ENCODE measurements at regions not wholly inside any gene's neighbourhood (a gene's known extent, or its start where the extent isn't known, plus 50 kb on each side); places are given as distances from the start of the nearest gene placed in this dataset.

GRCh38 chr22:49077586-49077985 lies 750.1 kb downstream of the BRD1 start:
- DNase-seq: no peak

DNA sequence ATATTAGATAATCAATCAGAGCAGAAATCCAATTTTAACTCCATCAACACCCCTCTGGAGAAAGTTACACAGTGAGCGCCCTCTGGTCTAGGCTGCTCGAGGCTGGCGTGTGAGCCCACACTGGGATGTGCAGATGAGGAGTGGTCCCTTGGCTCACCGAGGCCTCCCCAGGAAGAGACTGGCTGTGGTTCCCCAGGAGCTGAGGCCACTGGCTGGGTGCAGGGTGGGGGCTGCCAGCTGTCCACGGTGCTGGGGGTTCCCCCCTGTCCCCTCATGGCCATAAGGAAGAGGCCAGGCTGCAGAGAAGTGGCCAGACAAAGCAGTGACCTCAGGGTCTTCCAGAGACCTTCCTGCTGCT lies 750.7 kb downstream of the BRD1 start:
- DNase-seq: no peak

DNA sequence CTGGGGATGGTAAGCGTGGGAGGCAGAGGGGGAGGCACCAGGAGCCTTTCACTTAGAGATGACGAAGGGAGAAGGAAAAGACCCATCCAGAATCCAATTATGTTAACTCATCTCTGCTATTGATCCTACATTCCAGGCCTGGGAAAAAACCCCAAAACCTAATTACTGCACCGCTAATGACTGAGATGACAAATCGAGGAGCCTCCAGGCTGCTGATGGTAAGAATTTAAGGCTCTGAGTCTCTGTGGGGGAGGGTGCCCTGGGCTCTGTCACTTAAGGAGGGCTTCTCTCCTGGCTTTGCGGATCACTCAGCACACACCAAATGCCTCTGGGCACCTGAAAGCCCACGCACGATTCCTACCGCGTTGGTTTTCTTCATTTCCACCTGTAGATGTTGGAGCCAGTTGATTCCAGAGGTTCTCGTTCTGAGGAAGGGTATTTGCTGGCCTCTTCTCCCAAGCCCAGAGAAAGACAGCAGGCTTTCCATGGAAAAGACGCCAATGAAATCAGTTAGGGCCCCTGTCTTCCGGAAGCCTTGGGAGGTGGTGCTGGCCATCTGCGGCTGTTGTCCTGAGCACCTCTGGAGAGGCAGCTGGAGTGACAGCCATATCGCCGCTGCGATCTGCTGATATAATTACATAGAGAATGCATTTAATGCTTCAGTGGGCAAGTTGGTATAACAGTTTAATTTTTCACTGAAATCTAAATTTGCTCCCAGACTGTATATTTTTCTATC lies 751.2 kb downstream of the BRD1 start:
- no peak for DNase-seq

- no peak for DNase-seq
Measured at GRCh38 chr22:49075150-49075549, 752.5 kb downstream of the BRD1 start.

DNA sequence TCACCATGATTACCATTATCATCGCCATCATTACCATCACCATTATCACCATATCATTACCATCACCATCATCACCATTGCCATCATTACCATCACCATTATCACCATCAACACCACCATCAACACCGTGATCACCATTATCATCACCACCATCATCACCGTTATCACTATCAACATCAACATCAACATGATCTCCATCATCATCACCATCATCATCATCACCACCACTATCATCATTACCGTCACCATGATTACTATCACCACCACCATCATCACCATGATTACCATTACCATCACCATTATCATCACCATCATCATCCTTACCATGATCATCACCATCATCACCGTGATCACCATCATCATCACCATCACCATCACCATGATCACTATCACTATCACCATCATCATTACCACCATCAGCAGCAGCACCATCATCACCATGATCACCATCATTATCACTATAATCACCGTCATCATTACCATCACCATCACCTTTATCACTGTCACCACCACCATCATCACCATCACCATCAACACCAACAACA lies 753.7 kb downstream of the BRD1 start:
- DNase-seq: no peak

DNA sequence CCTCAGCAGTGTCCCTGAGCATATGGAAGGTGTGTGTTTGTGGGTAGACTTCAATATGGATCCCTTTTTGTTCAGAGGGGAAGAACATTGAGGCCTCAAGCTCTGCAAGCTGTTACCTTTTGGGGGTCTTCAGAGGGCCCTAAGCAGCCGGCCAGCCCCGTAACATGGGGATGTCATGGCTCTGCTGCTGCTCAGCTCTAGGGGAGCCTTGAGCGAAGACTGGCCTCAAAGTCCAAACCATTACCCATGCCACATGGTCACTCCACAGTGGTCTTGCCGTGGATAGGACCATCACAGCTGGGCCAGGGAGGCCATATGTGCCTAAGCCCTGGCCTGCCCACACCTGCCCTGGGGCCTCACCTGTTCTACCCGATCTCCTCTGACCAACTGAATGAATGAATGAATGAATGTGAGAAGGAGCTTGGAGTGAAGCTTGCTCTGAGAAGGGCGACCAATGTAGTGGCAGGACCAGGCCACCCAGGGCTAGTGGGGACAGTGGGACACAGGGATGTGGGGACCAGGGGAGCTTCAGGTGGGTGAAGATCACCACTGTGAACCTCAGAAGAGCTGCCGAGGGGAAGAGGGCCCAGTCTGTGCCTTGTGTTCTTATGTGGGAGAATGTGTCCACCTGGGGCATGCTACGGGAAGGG lies 754.6 kb downstream of the BRD1 start:
- DNase-seq: no peak

DNA sequence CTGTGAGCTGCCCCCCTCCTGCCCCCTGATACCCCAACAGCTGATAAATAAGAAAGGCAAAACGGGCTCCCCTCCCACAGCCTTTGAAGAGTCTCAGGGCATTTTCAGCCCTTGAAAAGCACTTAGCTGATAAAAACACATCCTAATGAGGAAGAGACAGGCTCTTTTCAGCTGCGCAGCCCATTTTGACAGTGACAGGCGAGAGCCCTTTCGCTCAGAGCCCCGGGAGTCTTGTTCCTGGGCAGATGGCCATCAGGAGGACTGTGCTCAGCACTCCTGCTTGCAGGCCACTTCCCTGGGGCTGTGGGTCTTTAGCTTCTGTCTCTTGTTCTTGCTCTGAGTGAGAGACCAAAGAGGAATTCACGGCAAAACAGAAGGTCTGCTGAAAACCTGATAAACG lies 757.2 kb downstream of the BRD1 start:
- no peak for DNase-seq

DNA sequence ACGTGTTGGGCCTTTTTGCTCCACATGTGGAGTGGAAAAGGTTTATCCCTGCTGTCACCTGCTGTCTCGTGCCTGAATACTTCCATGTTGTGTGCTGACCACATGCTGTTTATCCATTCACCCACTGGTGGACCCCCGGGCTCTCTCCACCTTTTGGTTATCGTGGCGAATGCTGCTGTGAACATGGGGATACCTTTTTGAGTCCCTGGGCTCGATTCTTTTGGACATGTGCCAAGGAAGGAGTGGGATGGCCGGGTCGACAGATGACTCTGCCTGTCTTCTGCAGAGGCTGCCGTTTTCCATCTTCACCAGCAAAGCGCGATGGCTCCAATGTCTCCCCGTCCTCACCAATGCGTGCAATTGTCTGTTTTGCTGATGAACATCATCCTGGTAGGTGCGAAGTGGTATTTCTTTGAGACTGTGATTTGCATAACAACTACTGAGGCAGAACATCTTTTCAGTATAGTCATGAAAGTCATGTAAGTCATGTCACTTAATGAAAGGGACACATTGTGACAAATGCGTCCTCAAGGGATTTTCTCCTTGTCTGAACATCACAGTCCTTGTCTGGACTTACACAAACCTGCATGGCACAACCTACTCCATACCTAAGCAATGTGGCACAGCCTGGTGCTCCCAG lies 758.7 kb downstream of the BRD1 start:
- DNase-seq: no peak

- no peak for DNase-seq
Measured at GRCh38 chr22:49067504-49067903, 760.2 kb downstream of the BRD1 start.

- DNase-seq: no peak
Measured at GRCh38 chr22:49066619-49067018, 761.1 kb downstream of the BRD1 start.

- no peak for DNase-seq
Measured at GRCh38 chr22:49064836-49065235, 762.8 kb downstream of the BRD1 start.

DNA sequence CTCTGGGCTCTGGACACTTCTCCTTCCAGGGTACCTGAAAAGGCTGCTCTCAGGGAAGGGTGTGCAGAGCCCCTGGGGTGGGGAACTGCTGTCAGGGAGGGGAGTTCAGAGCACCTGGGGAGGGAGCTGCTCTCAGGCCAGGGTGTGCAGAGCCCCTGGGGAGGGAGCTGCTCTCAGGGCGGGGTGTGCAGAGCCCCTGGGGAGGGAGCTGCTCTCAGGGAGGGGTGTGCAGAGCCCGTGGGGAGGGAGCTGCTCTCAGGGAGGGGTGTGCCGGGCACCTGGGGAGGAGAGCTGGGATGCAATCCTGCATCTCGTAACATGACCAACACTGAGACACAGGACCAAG lies 764.2 kb downstream of the BRD1 start:
- no peak for DNase-seq

DNA sequence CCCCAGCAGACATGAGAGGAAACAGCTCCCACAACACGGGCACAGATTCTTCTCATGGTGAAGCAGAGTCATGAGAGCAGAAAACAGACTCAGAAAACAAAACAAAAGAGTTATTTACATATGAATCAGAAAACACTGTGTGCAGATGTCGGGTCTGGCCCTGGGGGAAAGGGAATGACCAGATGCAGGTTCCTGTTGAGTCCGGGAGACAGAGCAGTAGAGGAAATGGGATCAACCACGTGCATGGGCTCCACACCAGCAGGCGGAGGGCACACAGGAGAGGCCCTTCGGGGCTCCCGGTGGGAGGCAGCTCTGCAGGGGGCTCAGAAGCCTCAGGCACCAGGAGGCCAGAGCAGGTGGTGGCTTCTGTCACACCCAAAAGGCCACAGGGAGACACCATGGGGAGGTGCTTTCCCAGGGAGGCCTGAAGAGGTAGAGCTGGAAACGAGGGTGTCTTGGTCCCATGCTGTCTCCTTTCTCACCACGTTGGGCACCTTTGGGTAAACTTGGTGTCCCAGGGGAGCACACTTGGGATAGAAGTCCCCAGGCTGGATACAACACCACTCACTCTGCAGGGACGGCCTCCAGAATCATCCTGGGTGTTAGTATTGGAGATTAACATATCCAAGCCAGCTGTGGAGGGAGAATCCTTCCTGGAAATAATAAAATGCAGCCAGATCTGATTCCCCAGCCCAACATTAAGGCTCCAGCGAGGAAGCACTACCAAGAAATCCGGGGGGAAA lies 764.7 kb downstream of the BRD1 start:
- no peak for DNase-seq

- peak; percentile 58 for DNase-seq
Measured at GRCh38 chr22:49062155-49062801, 765.4 kb downstream of the BRD1 start.

GRCh38 chr22:49057910-49058309 lies 769.8 kb downstream of the BRD1 start:
- DNase-seq: no peak

GRCh38 chr22:49056301-49056700 lies 771.4 kb downstream of the BRD1 start:
- no peak for DNase-seq

GRCh38 chr22:49055406-49055805 lies 772.3 kb downstream of the BRD1 start:
- no peak for DNase-seq

GRCh38 chr22:49053578-49053977 lies 774.1 kb downstream of the BRD1 start:
- DNase-seq: no peak

DNA sequence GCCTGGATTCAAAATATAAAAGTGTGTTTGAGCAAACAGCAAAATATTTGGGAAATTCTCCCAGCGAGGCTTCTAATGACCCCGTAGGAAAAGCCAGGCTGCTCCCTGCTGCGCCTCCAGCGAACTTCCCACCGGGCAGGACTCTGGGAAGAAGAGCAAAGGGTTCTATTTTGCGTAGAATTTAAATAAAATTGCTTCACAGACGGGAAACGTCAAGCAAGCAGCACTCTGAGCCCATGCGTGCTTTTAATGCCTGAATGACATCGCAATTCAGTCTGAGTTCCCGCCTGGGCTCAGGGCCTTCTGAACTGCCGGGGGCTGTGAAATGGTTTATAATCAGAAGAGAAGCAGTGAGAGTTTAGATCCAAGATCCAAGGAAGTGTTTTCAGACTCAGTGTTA lies 775.1 kb downstream of the BRD1 start:
- DNase-seq: no peak

DNA sequence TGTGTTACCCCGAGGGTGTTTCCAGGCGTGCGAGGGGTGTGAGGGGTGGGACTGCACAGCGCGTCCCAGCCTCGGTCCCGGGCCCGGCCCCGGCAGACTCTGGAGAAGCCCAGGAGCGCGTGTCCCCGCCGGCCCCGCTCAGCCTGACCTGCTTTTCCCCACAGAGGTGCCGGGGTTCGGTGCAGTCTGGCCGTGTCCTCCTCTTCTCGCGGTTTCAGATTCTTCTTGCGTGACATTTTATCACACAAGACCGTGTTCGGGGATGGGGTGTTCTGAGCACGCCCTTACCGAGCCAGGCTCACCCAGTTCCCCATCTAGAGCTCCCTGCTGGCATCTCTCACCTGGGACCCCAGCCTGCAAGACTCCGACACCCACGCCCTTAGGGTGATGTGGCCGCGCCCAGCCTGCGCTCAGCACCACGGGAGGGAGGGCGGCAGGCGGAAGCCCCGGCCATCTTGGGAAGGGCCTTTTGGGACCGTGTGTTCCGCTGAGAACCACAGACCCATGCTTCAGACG lies 775.6 kb downstream of the BRD1 start:
- DNase-seq: no peak

DNA sequence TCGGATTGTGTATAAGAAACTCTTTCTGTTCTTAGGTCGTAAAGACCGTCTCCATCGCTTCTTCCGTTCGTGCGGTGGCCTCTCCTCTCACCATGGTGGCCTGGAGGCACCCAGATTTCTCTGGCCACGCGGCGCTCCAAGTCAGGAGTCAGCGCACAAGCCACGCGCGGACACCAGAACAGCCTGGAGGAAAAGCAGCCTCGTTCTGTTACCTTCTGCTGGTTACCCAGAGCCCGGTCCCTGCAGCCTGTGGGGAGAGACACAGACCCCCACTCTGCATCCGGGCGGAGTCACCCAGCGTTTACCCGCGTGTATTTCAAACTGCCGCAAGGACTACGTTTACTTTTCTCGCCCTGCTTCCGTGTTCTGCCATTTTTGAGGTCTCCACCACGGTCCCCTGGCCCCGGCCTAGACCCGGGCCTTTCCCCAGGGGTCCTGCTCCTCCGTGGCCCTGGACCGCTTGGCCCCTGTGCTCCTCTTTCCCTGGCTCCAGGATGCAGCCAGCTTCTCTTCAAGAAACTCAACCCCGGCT lies 776.1 kb downstream of the BRD1 start:
- no peak for DNase-seq

- no peak for DNase-seq
Measured at GRCh38 chr22:49049691-49050090, 778.0 kb downstream of the BRD1 start.

GRCh38 chr22:49048591-49048990 lies 779.1 kb downstream of the BRD1 start:
- DNase-seq: no peak

Measured in NCI-H2107 (cell line).